MV-4-11 (cell line): ENCODE measurements at regions not wholly inside any gene's neighbourhood (a gene's known extent, or its start where the extent isn't known, plus 50 kb on each side); places are given as distances from the start of the nearest gene placed in this dataset.

Experiments
- DNase-seq: peaks from one replicate; lab custom pipeline; 2025; lab: John Stamatoyannopoulos, UW

GRCh38 chr3:117184574-117184973 lies 475.0 kb downstream of the TUSC7 start:
- DNase-seq = no peak

GRCh38 chr3:117191245-117191644 lies 481.7 kb downstream of the TUSC7 start:
- DNase-seq = no peak

- no peak for DNase-seq
Measured at GRCh38 chr3:117192888-117193287, 483.3 kb downstream of the TUSC7 start.

- DNase-seq = no peak
Measured at GRCh38 chr3:117193390-117193789, 483.8 kb downstream of the TUSC7 start.

- DNase-seq = no peak
Measured at GRCh38 chr3:117195034-117195433, 485.5 kb downstream of the TUSC7 start.

- DNase-seq = no peak
Measured at GRCh38 chr3:117200962-117201361, 491.4 kb downstream of the TUSC7 start.

GRCh38 chr3:117201901-117202774 lies 492.6 kb downstream of the TUSC7 start:
- no peak for DNase-seq

GRCh38 chr3:117217355-117217754 lies 507.8 kb downstream of the TUSC7 start:
- DNase-seq = no peak

- DNase-seq = no peak
Measured at GRCh38 chr3:117217760-117218316, 508.3 kb downstream of the TUSC7 start.

- no peak for DNase-seq
Measured at GRCh38 chr3:117218641-117219048, 509.1 kb downstream of the TUSC7 start.

GRCh38 chr3:117219296-117219695 lies 509.7 kb downstream of the TUSC7 start:
- DNase-seq = no peak

GRCh38 chr3:117226932-117227331 lies 517.4 kb downstream of the TUSC7 start:
- DNase-seq = no peak

GRCh38 chr3:117228466-117228865 lies 518.9 kb downstream of the TUSC7 start:
- no peak for DNase-seq

- no peak for DNase-seq
Measured at GRCh38 chr3:117230924-117231323, 521.3 kb downstream of the TUSC7 start.

GRCh38 chr3:117234331-117234730 lies 524.8 kb downstream of the TUSC7 start:
- no peak for DNase-seq

GRCh38 chr3:117235304-117235703 lies 525.7 kb downstream of the TUSC7 start:
- DNase-seq = no peak

GRCh38 chr3:117238806-117239205 lies 529.2 kb downstream of the TUSC7 start:
- DNase-seq = no peak

- no peak for DNase-seq
Measured at GRCh38 chr3:117243657-117244056, 534.1 kb downstream of the TUSC7 start.

GRCh38 chr3:117246771-117247555 lies 537.4 kb downstream of the TUSC7 start:
- DNase-seq = no peak

- no peak for DNase-seq
Measured at GRCh38 chr3:117248153-117248552, 538.6 kb downstream of the TUSC7 start.

GRCh38 chr3:117252208-117252607 lies 542.6 kb downstream of the TUSC7 start:
- no peak for DNase-seq

GRCh38 chr3:117252651-117253050 lies 543.1 kb downstream of the TUSC7 start:
- no peak for DNase-seq

GRCh38 chr3:117253636-117254035 lies 544.1 kb downstream of the TUSC7 start:
- DNase-seq = no peak
